ENCODE measurements at regions not wholly inside any gene's neighbourhood (a gene's known extent, or its start where the extent isn't known, plus 50 kb on each side); places are given as distances from the start of the nearest gene placed in this dataset.

DNA sequence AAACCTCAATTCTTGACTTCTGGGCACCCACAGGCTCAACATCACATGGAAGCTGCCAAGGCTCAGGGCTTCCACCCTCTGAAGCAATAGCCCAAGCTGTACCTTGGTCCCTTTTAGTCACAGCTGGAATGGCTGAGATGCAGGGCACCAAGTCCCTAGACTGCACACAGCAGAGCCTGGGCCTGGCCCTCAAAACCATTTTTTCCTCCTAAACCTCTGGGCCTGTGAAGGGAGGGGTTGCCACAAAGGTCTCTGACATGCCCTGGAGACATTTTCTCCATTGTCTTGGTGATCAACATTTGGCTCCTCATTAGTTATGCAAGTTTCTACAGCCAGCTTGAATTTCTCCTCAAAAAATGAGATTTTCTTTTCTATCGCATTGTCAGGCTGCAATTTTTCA, 382.7 kb upstream of the RASGEF1B start:
- no peak for TF ChIP-seq SIN3A (IDR thresholded peaks at IDR 0.05; ENCODE audit: borderline replicate concordance, insufficient read depth, low read length)
- TF ChIP-seq, protein P1, sequence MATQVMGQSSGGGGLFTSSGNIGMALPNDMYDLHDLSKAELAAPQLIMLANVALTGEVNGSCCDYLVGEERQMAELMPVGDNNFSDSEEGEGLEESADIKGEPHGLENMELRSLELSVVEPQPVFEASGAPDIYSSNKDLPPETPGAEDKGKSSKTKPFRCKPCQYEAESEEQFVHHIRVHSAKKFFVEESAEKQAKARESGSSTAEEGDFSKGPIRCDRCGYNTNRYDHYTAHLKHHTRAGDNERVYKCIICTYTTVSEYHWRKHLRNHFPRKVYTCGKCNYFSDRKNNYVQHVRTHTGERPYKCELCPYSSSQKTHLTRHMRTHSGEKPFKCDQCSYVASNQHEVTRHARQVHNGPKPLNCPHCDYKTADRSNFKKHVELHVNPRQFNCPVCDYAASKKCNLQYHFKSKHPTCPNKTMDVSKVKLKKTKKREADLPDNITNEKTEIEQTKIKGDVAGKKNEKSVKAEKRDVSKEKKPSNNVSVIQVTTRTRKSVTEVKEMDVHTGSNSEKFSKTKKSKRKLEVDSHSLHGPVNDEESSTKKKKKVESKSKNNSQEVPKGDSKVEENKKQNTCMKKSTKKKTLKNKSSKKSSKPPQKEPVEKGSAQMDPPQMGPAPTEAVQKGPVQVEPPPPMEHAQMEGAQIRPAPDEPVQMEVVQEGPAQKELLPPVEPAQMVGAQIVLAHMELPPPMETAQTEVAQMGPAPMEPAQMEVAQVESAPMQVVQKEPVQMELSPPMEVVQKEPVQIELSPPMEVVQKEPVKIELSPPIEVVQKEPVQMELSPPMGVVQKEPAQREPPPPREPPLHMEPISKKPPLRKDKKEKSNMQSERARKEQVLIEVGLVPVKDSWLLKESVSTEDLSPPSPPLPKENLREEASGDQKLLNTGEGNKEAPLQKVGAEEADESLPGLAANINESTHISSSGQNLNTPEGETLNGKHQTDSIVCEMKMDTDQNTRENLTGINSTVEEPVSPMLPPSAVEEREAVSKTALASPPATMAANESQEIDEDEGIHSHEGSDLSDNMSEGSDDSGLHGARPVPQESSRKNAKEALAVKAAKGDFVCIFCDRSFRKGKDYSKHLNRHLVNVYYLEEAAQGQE (IDR thresholded peaks at IDR 0.05; ENCODE audit: insufficient read depth in 1 of 2, low read depth in 2 of 2, low read length in 2 of 2), result no peak
- no peak for TF ChIP-seq FOXP2 (optimal IDR thresholded peaks at IDR 0.05; ENCODE audit: borderline replicate concordance, extremely low read depth, extremely low read length, insufficient read depth)
- TF ChIP-seq POLR2AphosphoS5 (IDR thresholded peaks at IDR 0.05; ENCODE audit: low read depth, low read length), result no peak
- TF ChIP-seq TAF1 (IDR thresholded peaks at IDR 0.05; ENCODE audit: borderline replicate concordance, insufficient read depth, low read length), result no peak

DNA sequence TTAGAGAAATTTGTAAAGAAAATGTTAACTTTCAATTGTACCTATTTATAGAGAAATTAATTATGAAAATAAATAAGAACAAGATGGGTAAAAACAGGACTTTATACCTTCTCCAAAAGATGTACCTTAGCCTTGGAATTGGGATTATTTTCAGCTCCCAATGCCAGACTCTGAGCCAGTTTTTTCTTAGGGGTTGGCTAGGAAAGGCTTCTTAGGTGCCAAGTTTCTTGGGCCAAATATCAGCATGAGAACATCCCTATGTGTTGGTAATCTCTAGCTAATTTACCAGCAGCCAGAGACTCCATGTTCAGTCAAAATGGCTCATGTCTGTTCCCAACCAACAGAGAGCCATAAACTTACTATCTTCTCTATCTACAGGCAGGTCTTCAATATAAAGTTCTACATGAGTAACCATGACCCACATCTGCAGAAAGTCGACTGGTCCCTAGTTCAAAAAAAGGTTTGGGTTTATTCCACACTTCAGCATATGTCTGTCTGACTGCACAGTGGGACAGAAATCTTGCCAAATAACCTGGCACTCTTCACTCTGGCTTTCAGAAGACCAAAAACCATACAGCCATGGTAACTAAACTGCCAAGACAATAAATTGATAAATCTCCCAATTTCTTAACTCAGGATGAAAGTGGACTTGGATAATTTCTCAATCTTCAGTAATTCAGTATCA, 380.5 kb upstream of the RASGEF1B start:
- TF ChIP-seq TAF1 (IDR thresholded peaks at IDR 0.05; ENCODE audit: borderline replicate concordance, insufficient read depth, low read length), result no peak
- TF ChIP-seq FOXP2 (optimal IDR thresholded peaks at IDR 0.05; ENCODE audit: borderline replicate concordance, extremely low read depth, extremely low read length, insufficient read depth), result no peak
- no peak for TF ChIP-seq SIN3A (IDR thresholded peaks at IDR 0.05; ENCODE audit: borderline replicate concordance, insufficient read depth, low read length)
- TF ChIP-seq, protein P1 (IDR thresholded peaks at IDR 0.05; ENCODE audit: insufficient read depth in 1 of 2, low read depth in 2 of 2, low read length in 2 of 2), result no peak
- no peak for TF ChIP-seq POLR2AphosphoS5 (IDR thresholded peaks at IDR 0.05; ENCODE audit: low read depth, low read length)

DNA sequence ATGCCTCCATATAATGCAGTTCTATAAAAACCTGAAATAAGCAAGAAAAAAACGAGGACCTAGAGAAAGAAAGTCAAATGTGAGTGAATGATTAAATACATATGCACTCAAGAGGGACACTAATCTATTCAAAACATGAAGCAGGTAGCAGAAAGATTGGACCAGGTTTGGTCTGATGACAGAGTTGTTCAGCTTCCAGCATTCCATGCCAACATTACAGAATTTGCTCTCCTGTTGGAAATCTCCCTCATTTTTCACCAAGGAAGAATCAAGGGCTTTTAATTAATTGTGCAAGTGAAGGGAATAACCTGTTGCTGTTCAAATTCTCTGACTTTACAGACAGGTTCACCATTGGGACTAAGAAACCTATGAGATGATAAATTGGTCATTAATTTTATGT, 379.0 kb upstream of the RASGEF1B start:
- TF ChIP-seq, protein P1 (IDR thresholded peaks at IDR 0.05; ENCODE audit: insufficient read depth in 1 of 2, low read depth in 2 of 2, low read length in 2 of 2), result no peak
- TF ChIP-seq SIN3A (IDR thresholded peaks at IDR 0.05; ENCODE audit: borderline replicate concordance, insufficient read depth, low read length) (no peak), POLR2AphosphoS5 (IDR thresholded peaks at IDR 0.05; ENCODE audit: low read depth, low read length) (no peak), FOXP2 (optimal IDR thresholded peaks at IDR 0.05; ENCODE audit: borderline replicate concordance, extremely low read depth, extremely low read length, insufficient read depth) (no peak), TAF1 (IDR thresholded peaks at IDR 0.05; ENCODE audit: borderline replicate concordance, insufficient read depth, low read length) (no peak)

DNA sequence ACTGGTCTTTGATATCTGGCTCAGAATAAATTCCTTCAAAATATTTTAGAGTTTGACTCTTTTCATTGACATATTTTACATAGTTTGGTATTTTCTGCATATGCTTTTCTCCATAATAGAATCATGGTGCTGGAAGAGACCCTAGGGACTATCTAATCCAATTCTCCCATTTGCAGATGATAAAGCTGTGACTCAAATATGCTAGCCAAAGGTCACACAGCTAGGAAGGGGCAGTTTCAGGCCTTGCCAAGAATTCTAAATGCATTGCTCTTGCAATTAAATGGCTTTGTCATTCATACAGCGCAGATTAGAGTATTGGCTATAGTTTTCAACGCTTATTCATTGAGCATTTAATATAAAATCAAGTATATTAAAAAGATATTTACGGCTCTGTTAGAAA, 374.1 kb upstream of the RASGEF1B start:
- TF ChIP-seq FOXP2 (optimal IDR thresholded peaks at IDR 0.05; ENCODE audit: borderline replicate concordance, extremely low read depth, extremely low read length, insufficient read depth), result no peak
- no peak for TF ChIP-seq POLR2AphosphoS5 (IDR thresholded peaks at IDR 0.05; ENCODE audit: low read depth, low read length)
- TF ChIP-seq TAF1 (IDR thresholded peaks at IDR 0.05; ENCODE audit: borderline replicate concordance, insufficient read depth, low read length), result no peak
- no peak for TF ChIP-seq SIN3A (IDR thresholded peaks at IDR 0.05; ENCODE audit: borderline replicate concordance, insufficient read depth, low read length)
- TF ChIP-seq, protein P1 (IDR thresholded peaks at IDR 0.05; ENCODE audit: insufficient read depth in 1 of 2, low read depth in 2 of 2, low read length in 2 of 2), result no peak
